Psoas muscle (tissue), 7 donors: ENCODE measurements at regions not wholly inside any gene's neighbourhood (a gene's known extent, or its start where the extent isn't known, plus 50 kb on each side); places are given as distances from the start of the nearest gene placed in this dataset.

Source experiments
- ATAC-seq, 4 donors: fragments of 200-7000 bp; cut with Tn5 transposase; one replicate each; pipeline ENCODE4 v1.9.1; 2020; ENCODE audit warnings: moderate library complexity in 3 of 4, mild to moderate bottlenecking in 2 of 4
- DNase-seq, 2 donors: peaks; one replicate each; pipeline ENCODE4 v3.0.0-alpha.2; 2020
- H3K27ac ChIP-seq: fragments of 200-600 bp; one replicate; pipeline ENCODE4 v1.8.0; 2022
- H3K27me3 ChIP-seq, 3 donors: fragments of 200-600 bp in 1 of 3; one replicate each; pipeline versions ENCODE4 v1.6.1 to v1.8.0; 2013 to 2022; ENCODE audit warnings: low read length in 2 of 3, mild to moderate bottlenecking in 2 of 3, moderate library complexity in 1 of 3; ENCODE audit not compliant: insufficient read depth in 3 of 3
- H3K36me3 ChIP-seq, 2 donors: fragments of 200-600 bp in 1 of 2; one replicate each; pipeline versions ENCODE4 v1.6.1 to v1.8.0; 2013 to 2022; ENCODE audit warnings: low read depth in 1 of 2, mild to moderate bottlenecking in 1 of 2, moderate library complexity in 1 of 2; ENCODE audit not compliant: insufficient read depth in 1 of 2
- H3K4me1 ChIP-seq: fragments of 200-600 bp; one replicate; pipeline ENCODE4 v1.8.0; 2022
- H3K4me3 ChIP-seq: fragments of 200-600 bp; one replicate; pipeline ENCODE4 v1.8.0; 2022; ENCODE audit warnings: mild to moderate bottlenecking
- H3K9me3 ChIP-seq: fragments of 200-600 bp; one replicate; pipeline ENCODE4 v1.8.0; 2022
- WGBS, 3 donors: extraction: QIAGEN DNeasy Blood & Tissue Kit; methylation state at CpG; one replicate each; pipeline versions ENCODE4 v1.1.6 to v1.1.7; 2013; 5-methylcytosine and 5-hydroxymethylcytosine counted together
- intact Hi-C, 2 donors: fragments of 100-400 bp; cut with DNase I; formaldehyde crosslinking; loops; one replicate each; pipeline versions ENCODE4 v1.11.0 to v1.14.2; 2022
- TF ChIP-seq, protein P1 (sequence below): fragments of 200-600 bp; IDR thresholded peaks from one replicate; pipeline ENCODE4 v1.8.0; 2022; ENCODE audit warnings: antibody characterized with exemption
- donor health status: healthy with polysubstance abuse.
- donor health status: DM: no; HTN: no; CAD: no; lungs with moderate emphysema.
- donor health status: Bipolar disorder and iron deficiency.
- donor health status: healthy.
- donor health status: DM: yes; HTN: yes; CAD: no.
- donor health status: DM: no; HTN: no; CAD: no.
- donor health status: DM: yes; HTN: yes; CAD: no.

DNA sequence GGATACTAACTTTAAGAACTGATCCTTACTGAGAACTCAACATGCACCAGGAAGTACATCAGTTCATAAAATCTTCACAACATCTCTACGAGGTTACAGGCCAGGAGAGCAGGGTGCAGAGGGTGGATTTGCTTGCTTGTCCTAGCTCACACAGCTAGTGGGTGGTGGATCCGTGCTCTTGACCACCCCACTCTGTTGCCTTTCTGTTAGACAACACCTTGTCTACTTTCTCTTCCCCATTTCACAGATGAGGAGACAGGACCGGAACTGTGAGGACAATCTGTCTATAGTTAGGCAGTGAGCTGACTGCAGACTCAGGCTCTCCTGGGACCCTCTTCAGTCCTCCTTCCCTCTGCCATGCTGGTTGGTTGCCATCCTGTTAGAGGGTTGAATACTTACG lies 221.7 kb upstream of the TLE3 start:
- no peaks in the 10 kb centered on the region for H3K9me3 ChIP-seq
- intact Hi-C loops, result no loop called here
- no peak for DNase-seq
- 86 to 90% (median 90%) methylated on average over 4 of the region's 4 CpGs for WGBS, 3 donors
- TF ChIP-seq, protein P1, sequence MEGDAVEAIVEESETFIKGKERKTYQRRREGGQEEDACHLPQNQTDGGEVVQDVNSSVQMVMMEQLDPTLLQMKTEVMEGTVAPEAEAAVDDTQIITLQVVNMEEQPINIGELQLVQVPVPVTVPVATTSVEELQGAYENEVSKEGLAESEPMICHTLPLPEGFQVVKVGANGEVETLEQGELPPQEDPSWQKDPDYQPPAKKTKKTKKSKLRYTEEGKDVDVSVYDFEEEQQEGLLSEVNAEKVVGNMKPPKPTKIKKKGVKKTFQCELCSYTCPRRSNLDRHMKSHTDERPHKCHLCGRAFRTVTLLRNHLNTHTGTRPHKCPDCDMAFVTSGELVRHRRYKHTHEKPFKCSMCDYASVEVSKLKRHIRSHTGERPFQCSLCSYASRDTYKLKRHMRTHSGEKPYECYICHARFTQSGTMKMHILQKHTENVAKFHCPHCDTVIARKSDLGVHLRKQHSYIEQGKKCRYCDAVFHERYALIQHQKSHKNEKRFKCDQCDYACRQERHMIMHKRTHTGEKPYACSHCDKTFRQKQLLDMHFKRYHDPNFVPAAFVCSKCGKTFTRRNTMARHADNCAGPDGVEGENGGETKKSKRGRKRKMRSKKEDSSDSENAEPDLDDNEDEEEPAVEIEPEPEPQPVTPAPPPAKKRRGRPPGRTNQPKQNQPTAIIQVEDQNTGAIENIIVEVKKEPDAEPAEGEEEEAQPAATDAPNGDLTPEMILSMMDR, result no peak
- H3K27me3 ChIP-seq, result no peaks in the 10 kb centered on the region
- ATAC-seq, result no peak
- no peaks in the 10 kb centered on the region for H3K4me1 ChIP-seq
- no peak overlapping the region for H3K27ac ChIP-seq
- H3K4me3 ChIP-seq, result no peak overlapping the region
- H3K36me3 ChIP-seq, result no peaks in the 10 kb centered on the region

DNA sequence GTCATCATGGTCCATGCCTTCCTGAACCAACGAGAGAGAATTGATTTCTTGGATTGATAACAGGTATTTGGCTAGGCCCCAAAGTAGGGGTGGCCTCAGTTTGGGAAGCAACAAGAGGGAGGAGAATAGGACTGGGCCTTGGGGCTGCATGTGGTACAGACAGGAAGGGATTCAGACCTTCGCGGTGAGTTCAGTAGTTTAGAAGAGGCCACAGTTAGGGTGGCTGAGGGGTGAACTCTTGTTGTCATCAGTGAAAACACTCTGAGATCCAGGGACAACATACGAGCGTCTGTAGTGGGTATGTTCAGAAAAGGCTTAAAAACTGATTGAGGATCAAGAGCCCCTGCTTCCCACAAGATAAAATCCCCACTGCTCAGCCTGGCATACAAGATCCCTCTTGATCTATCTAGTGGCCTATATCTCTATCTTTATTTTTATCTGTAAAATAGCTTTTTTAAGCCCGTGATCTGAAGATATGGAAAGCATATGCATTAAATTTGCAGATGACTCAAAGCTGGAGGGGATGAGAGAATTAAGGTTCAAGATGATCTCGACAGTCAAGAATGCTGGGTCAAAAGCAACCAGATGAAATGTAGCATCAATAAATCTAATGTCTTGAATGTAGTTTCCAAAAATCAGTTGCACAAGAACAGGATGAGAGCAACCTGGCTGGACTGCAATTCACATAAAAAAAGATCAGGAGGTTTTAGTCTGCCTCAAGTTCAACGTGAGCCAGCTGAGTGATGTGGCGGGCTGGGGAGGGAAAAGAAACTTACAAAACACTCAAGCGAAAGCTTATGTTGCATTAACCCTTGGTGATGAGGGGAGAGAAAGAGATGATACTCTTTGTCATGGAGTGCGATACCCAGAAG lies 221.1 kb upstream of the TLE3 start:
- H3K9me3 ChIP-seq, result no peaks in the 10 kb centered on the region
- H3K36me3 ChIP-seq, result no peaks in the 10 kb centered on the region
- no peaks in the 10 kb centered on the region for H3K4me1 ChIP-seq
- ATAC-seq, result peak in 3 of 4 donors; percentile 21 to 45 (median 32)
- DNase-seq, result peak; percentile 65 to 73
- H3K4me3 ChIP-seq, result no peak overlapping the region
- 69 to 76% (median 71%) methylated on average over 11 of the region's 11 CpGs for WGBS, 3 donors
- intact Hi-C loops, result no loop called here
- H3K27me3 ChIP-seq, result peaks cover 0 to 2% (median 0%) of the 10 kb centered on the region in 3 donors
- TF ChIP-seq, protein P1, result no peak
- H3K27ac ChIP-seq, result no peak overlapping the region

DNA sequence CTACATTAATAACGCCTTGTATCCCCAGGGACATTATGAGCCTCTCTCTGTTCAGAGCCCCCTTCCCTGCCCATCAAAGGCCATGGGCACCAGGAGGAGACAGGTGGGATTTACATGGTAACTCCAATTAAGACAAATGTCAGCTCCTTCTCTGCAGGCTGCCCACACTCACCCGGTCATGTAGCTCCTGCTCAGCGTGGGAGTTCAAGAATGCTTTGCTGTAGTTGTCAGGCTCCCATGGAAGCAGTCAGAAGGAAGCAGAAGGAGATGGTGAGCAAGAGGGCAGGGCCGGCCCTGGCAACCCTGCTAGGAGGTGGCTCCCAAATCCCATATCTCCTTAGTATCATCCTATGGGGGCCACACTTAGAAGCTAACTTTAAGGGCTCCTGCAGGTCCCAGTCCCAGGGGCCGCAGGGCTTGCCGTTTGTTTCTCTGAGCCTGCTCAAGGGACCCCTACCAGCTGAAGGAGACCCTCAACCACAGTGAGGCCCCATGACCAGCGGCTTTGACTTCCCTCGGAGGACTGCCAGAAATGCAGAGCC lies 218.4 kb upstream of the TLE3 start:
- H3K27me3 ChIP-seq, result peaks cover 0 to 13% (median 3%) of the 10 kb centered on the region in 3 donors
- no peaks in the 10 kb centered on the region for H3K4me1 ChIP-seq
- no peaks in the 10 kb centered on the region for H3K9me3 ChIP-seq
- no peak for DNase-seq
- TF ChIP-seq, protein P1, result no peak
- 83 to 90% (median 85%) methylated on average over 8 of the region's 8 CpGs for WGBS, 3 donors
- no peak for ATAC-seq
- H3K36me3 ChIP-seq, result no peaks in the 10 kb centered on the region
- intact Hi-C loops, result no loop called here
- H3K27ac ChIP-seq, result no peak overlapping the region
- H3K4me3 ChIP-seq, result no peak overlapping the region

DNA sequence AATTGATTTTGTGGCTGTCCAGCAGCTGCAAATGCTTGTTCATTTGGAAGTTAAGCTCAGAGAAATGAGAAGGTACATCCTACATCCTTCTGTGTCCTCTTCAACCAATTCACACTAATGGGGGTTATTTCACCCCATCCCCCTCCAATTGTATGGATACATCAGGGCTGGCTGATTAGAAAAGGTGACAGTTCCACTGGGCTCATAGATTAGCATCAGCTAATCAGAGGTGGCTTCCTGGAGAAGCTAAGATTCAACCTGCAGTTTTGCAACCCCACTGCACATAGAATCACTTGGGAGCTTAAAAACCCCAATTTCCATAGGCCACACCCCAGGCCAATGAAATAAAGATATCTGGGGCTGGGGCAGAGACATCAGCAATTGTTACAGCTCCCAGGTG lies 217.7 kb upstream of the TLE3 start:
- H3K4me1 ChIP-seq, result no peaks in the 10 kb centered on the region
- no peak for ATAC-seq

More for the DNA sequence above, 217.7 kb upstream of the TLE3 start:
- Histone ChIP-seq H3K27me3 (peaks cover 0 to 13% (median 3%) of the 10 kb centered on the region in 3 donors), H3K4me3 (no peak overlapping the region), H3K9me3 (no peaks in the 10 kb centered on the region), H3K36me3 (no peaks in the 10 kb centered on the region), H3K27ac (no peak overlapping the region)
- intact Hi-C loops, result no loop called here
- TF ChIP-seq, protein P1, result no peak
- no peak for DNase-seq
